Suppressor macrophage (primary cell): ENCODE measurements at regions not wholly inside any gene's neighbourhood (a gene's known extent, or its start where the extent isn't known, plus 50 kb on each side); places are given as distances from the start of the nearest gene placed in this dataset.

Experiments used
- DNase-seq, 4 experiments: peaks; one replicate each; pipeline ENCODE4 v3.0.0-alpha.2; 2020 to 2022

DNA sequence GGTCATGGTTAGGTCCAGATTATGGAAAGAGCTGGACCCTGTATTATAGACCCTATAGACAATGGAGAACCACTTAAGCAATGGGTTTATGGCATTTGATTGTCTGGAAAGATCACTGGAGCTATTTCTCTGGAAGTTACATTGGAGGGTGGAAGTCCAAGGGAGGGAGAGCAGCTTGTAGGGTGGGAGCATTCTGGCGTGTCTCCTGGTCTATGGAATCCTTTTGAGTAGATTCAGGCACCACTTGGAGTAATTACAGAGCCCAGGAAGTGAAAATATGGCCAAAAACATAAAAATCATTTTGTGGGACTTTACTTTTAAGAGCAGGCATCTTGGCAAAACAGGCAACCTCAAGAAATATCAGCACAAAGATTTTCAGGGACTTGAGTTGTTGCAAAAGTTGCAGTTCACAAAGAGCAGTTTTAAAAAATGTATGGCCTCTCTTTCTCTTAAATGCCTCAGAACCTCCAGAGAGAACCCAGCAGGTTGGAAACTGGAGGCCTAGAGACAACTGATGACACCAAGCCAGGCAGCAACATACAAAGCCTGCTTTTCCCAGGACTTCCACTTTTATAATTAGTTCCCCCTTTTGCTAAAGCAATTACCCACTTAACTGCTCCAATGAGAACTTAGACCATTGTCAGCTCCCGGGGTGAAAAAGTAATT is 331.0 kb downstream of the MYCN start:
- DNase-seq = peak in 1 of 4 experiments; percentile 3

DNA sequence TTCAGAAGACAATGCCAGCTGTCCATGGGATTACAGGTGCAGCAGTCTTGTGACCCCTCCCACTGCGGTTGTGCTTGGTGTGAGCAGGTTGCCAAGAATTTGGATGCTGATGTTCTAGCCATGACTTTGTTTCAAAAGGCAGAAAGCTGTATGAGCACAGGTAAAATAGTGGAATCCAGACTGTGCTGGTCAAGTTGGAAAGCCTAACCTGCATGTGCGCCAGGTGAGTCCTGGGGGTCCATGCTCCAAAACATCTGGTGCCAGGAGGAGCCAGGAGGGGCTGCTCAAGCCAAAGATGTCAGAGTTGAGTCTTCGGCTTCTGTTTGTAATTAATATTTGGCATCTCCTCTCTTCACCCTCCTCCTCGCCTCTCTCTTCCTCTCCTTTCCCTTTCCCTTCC is 330.1 kb downstream of the MYCN start:
- no peak for DNase-seq

DNA sequence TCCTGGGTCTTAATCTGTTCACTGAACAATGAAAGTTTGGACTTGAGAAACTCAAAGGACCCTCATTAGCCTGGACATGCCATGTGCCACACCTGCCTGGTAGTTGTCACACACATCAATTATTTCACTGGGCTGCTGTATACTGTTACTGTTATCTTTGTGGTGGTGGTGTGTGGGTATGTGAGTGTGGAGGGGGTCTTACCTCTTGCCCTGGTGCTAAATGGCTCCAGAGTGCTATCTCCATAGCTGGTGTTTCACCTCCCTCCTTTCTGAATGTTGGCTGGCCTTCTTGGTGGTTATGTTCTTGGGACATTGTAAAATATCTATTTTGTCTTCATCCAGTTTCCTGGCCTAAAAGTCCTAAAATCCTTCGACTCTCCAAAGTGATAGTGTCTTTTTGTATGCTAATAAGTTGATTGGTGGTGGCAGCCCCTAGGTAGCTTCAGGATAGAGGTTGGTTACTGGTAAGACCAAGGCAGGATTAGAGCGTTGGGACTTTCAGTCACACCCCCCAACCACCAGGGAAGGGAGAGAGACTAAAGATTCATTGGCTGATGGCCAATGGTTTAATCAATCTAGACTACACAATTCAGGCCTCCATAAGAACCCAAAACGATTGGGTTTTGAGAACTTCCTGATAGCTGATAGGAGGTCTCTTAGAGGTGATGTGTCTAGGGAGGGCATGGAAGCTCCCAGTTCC is 328.1 kb downstream of the MYCN start:
- no peak for DNase-seq

DNA sequence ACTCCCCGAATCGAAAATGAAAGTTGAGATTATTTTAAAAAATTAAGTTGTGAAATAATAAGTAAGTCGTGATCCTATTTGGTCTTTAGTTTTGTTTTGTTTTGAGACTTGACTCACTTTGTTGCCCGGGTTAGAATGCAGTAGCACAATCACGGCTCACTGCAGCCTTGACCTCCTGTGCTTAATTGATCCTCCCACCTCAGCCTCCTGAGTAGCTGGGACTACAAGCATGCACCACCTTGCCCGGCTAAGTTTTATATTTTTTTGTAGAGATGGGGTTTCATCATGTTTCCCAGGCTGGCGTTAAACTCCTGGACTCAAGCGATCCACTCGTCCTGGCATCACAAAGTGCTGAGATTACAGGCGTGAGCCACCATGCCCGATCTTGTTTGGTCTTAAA is 326.2 kb downstream of the MYCN start:
- DNase-seq = no peak

DNA sequence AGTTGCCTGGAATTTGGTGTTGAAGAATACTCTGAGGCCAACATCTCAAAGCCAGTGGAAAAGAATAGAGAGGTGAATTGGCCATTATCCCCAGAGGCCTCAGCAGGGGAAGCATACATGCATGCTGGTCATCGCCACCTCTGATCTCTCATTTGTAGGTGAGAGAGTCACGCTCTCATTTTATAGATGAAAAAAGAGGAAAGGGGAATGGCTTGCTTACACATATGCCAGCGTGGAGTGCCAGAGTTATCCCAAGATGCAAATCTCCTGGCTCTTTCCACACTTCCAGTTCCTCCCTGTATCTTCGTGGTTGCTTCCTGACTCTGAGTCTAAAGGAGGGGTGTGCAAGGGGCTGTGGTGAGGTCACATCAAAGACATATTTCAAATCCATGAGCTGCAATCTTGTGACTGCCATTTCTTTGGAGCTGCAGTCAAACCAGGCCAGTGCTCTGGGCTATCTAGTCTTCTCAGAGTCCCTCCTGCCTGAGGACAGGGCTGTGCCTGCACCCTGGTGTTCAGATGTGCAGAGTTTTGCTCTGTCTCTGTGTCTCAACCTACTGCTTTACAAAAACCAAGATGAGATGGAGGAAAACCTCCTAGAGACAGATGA is 324.7 kb downstream of the MYCN start:
- DNase-seq = no peak

DNA sequence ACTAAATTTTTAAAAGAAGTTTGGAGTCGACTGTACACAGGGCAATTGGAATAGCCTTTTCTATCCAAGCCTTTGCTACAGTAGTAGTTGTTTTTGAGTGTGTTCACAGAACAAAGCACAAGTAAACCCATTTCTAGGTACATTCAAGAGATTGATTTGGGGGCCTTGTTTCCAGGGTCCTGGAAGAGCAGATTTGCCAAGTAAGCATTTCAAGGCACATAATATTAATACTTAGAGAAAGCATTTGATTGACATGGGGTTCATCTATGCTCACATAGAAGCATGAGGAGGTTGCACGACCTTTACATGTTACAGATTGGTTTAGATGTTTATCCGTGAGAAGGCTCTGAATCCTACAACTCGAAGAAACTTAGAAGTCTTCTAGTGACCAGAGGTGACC is 324.1 kb downstream of the MYCN start:
- DNase-seq = no peak

DNA sequence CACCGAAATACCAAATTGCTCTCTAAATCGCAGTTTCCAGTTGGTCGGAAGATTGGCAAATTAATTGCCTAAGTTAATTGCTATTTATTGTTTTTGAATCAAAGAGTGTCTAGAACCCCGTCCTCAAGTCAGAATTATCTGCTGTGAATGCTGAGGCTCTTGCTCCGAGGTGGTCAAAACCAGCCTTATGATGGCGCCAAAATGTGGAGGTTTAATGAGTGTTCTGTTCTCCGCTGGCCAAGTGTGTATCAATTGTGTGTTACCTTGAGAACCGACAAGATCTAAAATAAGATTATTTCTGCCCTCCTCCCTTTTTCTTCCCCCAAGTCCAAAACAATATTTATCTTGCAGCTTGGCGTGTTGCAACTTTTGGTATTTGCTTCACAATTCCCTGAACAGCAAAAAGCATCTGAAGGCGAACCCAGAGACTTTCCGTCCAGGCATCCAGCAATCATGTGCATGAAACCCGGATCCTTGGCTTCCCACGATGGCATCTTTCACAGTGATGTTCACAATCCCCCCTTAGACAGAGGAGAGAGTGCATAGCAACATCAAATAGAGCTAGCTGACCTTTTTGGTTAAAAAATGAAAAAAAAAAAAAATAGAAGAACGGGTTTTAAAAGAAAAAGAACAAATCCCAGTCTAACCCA is 323.0 kb downstream of the MYCN start:
- DNase-seq = no peak

DNA sequence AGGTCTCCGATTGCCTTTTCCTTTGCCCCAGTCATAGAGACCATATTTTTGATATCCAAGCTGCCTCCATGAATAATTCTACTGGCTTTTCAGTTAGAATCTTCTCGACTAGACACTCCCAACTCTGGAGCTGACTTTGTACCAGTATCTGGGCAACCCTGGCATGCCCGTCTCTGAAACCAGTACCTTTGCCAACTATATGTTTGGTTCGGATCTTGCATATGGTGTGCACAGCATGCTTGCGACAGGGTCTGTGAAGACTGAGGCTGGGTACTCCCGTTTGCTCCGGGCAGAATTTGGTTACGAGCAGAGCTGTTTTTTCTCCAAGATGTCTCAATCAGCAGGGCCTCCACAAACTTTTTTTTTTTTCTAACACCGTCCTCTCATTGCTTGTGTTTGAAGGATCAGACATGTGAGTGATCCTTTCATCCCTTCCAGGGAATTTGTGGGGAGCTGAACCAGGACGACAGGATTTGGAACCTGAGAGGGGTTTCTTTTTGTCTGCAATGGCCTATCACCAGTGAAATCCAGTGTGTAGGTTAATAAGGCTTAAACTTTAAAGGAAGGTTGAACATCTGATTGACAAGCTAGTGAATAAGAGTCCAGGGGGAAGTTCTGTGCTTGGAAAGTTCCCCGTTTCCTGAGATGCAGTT is 322.3 kb downstream of the MYCN start:
- no peak for DNase-seq

DNA sequence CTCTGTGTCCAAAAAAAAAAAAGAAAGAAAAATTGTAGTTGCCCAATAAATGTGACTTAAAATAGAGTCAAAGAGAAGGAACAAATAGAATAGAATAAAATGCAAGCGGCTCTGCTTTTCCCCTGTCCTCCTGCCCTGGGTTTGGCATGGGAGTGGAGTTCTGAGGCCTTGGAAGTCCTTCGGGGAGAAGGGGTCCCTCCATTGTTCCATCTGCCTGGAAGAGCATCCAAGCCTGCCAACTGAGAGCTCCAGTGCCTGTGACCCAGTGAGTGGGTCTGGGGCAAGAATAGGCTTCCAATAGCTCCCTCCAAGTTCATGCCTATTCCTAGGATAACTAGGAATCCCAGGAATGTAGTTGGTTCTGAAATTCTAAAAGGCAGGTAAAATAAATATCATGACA is 321.4 kb downstream of the MYCN start:
- no peak for DNase-seq

DNA sequence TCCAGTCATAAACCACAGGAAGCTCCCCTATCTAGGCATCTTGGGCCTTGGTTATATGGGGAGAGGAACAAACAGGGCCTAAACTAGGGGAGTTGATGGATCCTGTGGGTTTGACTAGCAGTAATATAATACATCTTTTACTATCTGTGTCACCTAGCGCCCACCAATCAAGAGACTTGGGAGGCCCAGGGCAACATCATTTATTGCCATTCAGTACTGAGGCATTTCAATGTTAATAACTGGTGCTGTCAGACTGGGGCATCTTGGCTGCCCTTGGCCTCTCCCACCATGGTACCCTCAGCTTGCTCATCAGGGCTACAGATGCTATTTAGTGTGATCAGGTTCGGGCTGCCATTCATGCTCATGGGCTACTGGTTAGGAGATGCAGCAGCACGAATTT is 320.7 kb downstream of the MYCN start:
- DNase-seq = no peak

DNA sequence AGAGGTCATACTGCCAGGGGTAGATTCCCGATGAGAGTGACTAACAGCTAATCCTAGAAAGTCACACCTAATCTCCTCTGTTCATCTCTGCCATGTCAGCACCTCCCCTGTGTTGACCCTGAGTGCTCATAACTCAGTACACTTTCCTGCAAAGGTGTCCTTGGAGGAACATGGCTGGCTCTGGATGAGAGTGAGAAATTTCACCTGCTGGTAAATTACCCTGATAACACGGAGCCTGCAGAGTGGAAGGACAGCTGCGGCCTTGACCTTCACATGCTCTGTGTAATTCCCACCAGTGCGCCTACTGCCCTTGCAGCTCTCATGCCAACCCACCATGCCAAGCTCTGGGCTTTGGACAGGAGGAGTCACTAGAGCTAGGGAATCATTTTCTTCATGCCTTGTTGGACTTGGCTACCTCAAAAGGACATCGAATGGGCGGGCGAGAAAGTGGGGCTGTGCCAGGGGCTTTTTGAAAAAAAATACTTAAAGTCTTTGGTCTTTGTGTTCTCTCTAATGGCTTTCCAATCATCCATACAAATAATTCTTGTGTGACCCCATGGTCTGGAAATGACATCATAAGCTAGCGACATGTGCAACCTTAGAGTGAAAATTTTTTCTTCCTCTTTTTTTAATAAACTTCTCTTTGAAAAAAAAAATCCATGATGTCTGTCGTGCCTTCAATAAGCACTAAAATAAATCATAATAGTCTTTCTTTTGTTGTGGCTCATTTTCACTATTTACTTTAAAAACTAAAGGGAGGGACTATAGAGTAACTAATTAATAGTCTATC is 319.9 kb downstream of the MYCN start:
- peak in 2 of 4 experiments; percentile 7 to 22 for DNase-seq

DNA sequence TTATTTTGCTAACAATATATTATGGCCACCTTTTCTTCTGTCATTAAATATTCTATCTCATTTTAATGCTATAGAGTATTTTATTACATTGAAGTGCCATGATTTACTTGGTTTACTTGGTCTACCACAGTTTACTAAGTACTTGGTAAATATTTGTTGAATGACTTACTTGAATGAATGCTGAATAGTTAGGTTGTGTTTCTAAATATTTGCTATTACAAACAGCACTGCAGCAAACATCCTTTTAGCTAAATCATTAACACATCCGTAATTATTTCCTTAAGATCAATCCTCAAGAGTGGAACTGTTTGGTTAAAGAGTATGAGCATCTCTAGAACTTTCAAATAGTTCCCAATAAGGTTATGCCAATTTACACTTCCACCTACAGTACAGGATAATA is 318.7 kb downstream of the MYCN start:
- no peak for DNase-seq

DNA sequence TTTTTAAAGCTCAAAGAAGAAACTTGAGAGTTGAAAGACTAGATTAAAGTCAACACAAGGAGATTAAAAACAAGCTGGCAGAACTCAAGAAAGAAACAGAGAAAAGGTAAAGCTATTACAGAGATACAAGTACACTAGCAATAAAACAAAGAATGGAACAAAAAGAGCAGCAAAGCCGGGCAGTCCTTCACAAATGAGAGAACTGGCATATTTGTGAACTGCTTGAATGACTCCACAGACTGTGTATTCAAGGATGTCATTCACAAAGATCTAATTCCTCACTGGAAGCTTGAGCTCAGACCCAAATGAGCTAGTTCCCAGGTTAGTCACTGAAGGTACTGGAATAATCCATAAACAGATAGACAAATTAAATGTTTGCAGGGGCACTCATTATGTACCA is 318.0 kb downstream of the MYCN start:
- no peak for DNase-seq

DNA sequence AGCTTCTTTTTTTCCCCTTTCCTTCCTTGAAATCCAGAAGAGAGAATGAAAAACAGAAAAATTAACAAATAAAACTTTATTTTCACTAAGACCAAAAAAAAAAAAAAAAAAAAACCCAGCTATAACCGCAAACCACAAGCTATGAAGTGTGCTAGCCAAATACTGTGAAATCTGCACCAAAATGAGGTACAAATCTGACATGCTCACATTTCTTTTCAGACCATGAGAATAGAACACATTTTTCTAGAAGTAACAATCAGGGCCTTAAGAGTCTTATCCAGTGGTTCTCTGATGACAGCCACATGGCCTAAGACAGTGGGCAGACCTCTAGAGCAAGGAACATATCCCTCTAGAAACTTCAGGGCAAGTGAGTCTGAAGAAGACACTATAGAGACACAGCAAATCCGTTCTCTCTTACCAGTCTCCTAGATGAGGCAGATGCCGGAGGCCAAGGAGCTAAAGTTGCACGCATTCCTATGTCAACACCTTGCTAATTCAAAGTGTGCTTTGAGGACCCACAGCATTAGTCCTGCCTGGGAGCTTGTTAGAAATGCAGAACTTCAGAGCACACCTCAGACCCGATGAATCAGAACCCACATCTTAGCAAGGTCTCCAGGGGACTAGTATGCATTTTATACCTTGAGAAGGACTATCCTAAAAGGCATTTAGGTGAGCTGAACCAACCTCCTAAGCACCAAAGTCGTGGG is 317.1 kb downstream of the MYCN start:
- no peak for DNase-seq

DNA sequence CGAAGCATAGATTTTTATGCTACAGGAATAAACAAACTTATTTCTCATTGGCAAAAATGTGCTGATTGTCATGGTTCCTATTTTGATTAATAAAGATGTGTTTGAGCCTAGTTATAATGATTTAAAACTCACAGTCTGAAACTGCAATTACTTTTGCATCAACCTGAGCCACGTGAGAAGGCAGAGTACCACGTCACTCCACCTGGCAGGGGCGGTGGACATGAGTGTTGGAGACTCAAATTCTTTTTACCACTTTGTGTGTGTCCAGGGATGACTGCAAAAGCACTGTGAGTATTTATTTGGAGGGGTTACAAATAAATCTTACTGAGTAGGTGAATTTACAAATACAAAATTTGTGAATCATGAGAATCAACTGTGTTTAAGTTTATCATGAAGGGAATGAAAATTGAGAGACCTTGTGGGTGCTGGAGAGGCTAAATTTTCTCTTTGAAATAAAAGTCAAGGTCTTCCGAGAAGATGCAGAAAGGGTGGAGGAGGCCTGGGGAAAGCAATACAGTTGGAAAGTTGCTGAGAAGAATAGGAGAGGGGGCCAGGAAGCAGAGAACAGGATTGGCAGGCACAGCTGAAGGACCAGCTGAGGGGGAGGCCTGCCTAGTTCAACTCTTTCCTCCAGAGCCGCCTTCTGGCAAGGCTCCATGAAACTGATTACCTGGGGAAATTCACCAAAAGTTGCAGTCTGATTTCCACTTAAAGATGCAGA is 316.4 kb downstream of the MYCN start:
- DNase-seq = no peak

DNA sequence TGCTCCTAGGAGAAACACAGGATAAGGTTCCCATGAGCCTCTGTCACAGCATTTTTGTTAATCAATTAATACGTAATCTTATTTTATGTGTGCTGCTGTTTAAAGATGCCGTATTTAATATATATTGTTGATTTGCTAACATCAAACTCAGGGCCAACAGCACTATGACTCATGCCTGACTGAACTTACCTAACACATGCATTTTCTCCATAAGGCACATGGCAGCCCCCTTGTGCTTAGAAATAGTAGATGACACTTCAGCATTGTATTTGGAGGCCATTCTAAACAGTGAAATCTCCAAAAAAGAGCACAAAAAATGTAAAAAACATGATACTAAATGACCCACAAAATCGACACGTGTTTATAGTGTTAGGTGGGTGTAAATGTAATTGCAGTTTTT is 314.8 kb downstream of the MYCN start:
- DNase-seq = no peak

DNA sequence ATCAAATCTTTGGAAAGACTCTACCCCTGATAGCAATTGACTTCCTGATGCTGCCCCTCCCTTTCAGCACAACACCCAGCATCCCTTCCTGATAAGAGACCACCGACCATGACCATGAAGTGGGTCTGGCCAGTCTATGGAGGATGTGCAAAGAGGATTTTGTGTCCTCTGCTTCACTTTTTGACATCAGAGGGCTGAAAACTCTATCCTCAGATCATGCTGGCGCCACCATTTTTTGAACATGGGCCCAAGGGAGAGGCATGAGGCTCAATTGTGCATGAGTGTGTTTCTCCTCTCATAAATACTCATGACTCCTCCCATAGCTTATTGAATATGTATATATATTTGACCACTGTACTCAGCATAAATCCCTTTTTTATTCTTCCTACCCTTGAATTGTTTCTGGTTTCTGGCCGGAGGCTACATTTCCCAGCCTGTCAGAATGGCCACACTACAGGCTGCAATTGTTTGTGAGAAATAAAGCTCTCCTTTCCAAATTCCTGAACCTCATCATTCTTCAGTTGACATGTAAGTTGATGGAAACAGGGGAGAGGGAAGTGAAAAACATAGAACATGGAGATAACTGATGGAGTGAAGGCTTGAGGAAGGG is 314.1 kb downstream of the MYCN start:
- DNase-seq = no peak

DNA sequence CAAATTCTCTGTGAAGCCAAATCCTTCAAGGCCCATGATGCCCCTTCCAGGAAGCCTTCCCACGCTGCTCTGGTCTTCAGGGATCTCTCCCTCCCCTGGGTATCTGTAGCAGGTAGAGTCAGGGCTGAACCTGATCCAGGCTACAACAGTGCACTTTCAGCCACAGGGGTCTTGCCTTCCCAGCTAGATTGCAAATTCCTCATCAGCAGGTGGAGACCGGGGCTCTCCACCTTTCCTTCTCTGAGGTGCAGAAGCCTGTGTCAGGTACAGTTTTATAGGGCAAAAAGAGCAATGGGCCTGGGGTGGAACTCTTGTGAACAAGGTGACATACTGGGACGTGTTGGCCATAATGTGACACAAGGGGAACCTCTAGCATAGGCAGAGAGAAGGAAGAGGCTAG is 312.9 kb downstream of the MYCN start:
- no peak for DNase-seq

DNA sequence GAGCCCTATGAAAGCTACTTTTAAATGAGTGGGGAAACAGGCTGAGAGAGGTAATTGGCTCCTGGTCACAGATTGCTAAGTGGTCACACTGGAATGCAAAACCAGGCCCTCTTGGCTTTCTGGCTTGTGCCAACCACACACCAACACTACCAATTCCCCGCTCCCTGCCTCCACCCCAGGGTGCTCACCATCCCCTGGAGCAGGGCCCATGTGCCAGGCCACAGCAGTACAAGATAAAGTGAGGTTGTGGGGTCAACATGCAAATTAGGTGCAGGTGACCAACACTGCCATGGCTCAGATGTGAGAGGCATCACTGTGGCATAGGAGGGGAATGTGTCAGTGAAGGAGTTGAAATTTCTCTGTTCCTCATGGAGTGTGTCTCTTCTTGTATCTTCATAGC is 312.5 kb downstream of the MYCN start:
- DNase-seq = no peak

DNA sequence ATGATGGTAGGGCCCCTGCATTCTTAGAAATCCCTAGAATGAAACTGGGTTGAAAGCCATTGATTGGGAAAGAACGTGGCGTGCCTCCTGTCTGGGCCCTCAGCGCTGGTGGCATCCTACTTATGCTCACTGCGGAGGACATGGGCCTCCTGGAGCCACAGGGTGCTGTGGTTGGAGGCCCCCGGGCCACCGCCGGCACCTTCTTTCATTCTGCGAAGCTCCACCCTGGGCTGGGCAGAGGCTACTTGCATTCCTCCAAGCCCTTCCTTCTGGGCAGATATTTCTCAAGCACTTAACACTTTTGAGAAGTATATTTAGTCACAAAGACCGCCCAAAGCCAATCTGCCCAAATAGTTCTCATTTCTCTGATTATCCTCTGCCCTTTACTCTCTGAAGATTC is 311.9 kb downstream of the MYCN start:
- DNase-seq = no peak
